WTC11 (cell line): ENCODE measurements at regions not wholly inside any gene's neighbourhood (a gene's known extent, or its start where the extent isn't known, plus 50 kb on each side); places are given as distances from the start of the nearest gene placed in this dataset.

Experiments used
- ATAC-seq: fragments of 200-7000 bp; cut with Tn5 transposase; 2 replicates; pipeline ENCODE4 v1.10.0; 2021; ENCODE audit warnings: mild to moderate bottlenecking, moderate library complexity
- CTCF ChIA-PET: fragments of 300-600 bp; sonication (Branson Sonifier 250); formaldehyde crosslinking; loops from one replicate; lab custom pipeline; 2021; ENCODE audit warnings: antibody characterized with exemption; lab: Charles Lee
- POLR2A ChIA-PET: fragments of 350-600 bp; sonication (Branson Sonifier 250); formaldehyde crosslinking; loops from one replicate; lab custom pipeline; 2021; ENCODE audit warnings: antibody characterized with exemption; lab: Charles Lee
- DNase-seq: peaks from one replicate; pipeline ENCODE4 v3.0.0; 2021; ENCODE audit warnings: low spot score
- H3K27ac Mint-ChIP-seq: 2 replicates; pipeline ENCODE4 v1.8.0; 2021; ENCODE audit warnings: mixed read lengths
- H3K27me3 Mint-ChIP-seq: 2 replicates; pipeline ENCODE4 v1.8.0; 2021; ENCODE audit warnings: low read depth, mild to moderate bottlenecking, moderate library complexity, mixed read lengths
- H3K36me3 Mint-ChIP-seq: 2 replicates; pipeline ENCODE4 v1.8.0; 2021; ENCODE audit warnings: mixed read lengths
- H3K4me1 Mint-ChIP-seq: 2 replicates; pipeline ENCODE4 v1.8.0; 2022; ENCODE audit warnings: mixed read lengths
- H3K4me3 Mint-ChIP-seq: 2 replicates; pipeline ENCODE4 v1.8.0; 2021; ENCODE audit warnings: mild to moderate bottlenecking, moderate library complexity, mixed read lengths
- H3K9me3 Mint-ChIP-seq: 2 replicates; pipeline ENCODE4 v1.8.0; 2021; ENCODE audit warnings: mixed read lengths
- FOXJ3 ChIP-seq: sonication (generic); formaldehyde crosslinking; IDR thresholded peaks from 2 replicates; pipeline ENCODE4 v1.9.0; 2021; ENCODE audit warnings: missing genetic modification reagents, mild to moderate bottlenecking, borderline replicate concordance
- MAX ChIP-seq: sonication (generic); formaldehyde crosslinking; IDR thresholded peaks from 2 replicates; pipeline ENCODE4 v1.8.0; 2022; ENCODE audit warnings: mild to moderate bottlenecking, missing genetic modification reagents
- NR3C1 ChIP-seq: sonication (generic); formaldehyde crosslinking; conservative IDR thresholded peaks from 2 replicates; pipeline ENCODE4 v1.8.1; 2023; ENCODE audit warnings: low read depth, mild to moderate bottlenecking, missing genetic modification reagents
- PRDM15 ChIP-seq: sonication (generic); formaldehyde crosslinking; IDR thresholded peaks from 2 replicates; pipeline ENCODE4 v1.8.0; 2022; ENCODE audit warnings: missing genetic modification reagents
- TEAD4 ChIP-seq: sonication (generic); formaldehyde crosslinking; IDR thresholded peaks from 2 replicates; pipeline ENCODE4 v1.8.0; 2022; ENCODE audit warnings: mild to moderate bottlenecking, missing genetic modification reagents
- TP53 ChIP-seq: sonication (generic); formaldehyde crosslinking; IDR thresholded peaks from 2 replicates; pipeline ENCODE4 v1.8.1; 2023; ENCODE audit warnings: mild to moderate bottlenecking, missing genetic modification reagents
- ZNF138 ChIP-seq: sonication (generic); formaldehyde crosslinking; conservative IDR thresholded peaks from 2 replicates; pipeline ENCODE4 v1.8.1; 2022; ENCODE audit warnings: mild to moderate bottlenecking, moderate library complexity, missing genetic modification reagents
- ZNF317 ChIP-seq: sonication (generic); formaldehyde crosslinking; IDR thresholded peaks from 2 replicates; pipeline ENCODE4 v1.8.1; 2023; ENCODE audit warnings: low read depth, mild to moderate bottlenecking, moderate library complexity, missing genetic modification reagents, borderline replicate concordance
- ZNF532 ChIP-seq: fragments of 250-450 bp; sonication (Bioruptor Pico); IDR thresholded peaks from 2 replicates; pipeline ENCODE4 v1.9.0; 2021; ENCODE audit warnings: mild to moderate bottlenecking, borderline replicate concordance
- TF ChIP-seq, protein P1 (sequence below): sonication (generic); formaldehyde crosslinking; IDR thresholded peaks from 2 replicates; pipeline ENCODE4 v1.8.1; 2023; ENCODE audit warnings: mild to moderate bottlenecking, missing genetic modification reagents, borderline replicate concordance
- TF ChIP-seq, protein P2 (sequence below): sonication (generic); formaldehyde crosslinking; IDR thresholded peaks from 2 replicates; pipeline ENCODE4 v1.8.1; 2022; ENCODE audit warnings: missing genetic modification reagents, borderline replicate concordance
- TF ChIP-seq, protein P3 (sequence below): sonication (generic); formaldehyde crosslinking; IDR thresholded peaks from 2 replicates; pipeline ENCODE4 v1.8.1; 2023; ENCODE audit warnings: mild to moderate bottlenecking, missing genetic modification reagents

DNA sequence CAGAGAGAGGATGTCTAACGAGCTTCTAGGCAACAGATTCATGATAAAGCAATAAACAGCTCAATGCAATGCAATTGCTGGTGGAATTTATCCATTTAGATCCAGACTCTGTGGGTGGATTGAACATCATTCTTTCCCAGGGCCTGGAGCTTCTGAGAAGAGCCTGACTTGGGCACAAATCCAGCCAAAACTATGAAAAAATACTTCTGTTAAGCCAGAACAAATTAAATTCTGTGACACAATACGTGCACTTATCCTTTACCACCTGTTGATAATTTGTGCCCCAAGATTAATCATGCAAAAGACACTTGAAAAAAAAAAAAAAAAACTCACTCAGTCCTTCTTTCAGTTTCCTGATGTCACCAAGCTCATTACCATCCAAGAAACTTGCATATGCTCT lies 446.0 kb upstream of the DCN start (continued):
- TF ChIP-seq, protein P1, sequence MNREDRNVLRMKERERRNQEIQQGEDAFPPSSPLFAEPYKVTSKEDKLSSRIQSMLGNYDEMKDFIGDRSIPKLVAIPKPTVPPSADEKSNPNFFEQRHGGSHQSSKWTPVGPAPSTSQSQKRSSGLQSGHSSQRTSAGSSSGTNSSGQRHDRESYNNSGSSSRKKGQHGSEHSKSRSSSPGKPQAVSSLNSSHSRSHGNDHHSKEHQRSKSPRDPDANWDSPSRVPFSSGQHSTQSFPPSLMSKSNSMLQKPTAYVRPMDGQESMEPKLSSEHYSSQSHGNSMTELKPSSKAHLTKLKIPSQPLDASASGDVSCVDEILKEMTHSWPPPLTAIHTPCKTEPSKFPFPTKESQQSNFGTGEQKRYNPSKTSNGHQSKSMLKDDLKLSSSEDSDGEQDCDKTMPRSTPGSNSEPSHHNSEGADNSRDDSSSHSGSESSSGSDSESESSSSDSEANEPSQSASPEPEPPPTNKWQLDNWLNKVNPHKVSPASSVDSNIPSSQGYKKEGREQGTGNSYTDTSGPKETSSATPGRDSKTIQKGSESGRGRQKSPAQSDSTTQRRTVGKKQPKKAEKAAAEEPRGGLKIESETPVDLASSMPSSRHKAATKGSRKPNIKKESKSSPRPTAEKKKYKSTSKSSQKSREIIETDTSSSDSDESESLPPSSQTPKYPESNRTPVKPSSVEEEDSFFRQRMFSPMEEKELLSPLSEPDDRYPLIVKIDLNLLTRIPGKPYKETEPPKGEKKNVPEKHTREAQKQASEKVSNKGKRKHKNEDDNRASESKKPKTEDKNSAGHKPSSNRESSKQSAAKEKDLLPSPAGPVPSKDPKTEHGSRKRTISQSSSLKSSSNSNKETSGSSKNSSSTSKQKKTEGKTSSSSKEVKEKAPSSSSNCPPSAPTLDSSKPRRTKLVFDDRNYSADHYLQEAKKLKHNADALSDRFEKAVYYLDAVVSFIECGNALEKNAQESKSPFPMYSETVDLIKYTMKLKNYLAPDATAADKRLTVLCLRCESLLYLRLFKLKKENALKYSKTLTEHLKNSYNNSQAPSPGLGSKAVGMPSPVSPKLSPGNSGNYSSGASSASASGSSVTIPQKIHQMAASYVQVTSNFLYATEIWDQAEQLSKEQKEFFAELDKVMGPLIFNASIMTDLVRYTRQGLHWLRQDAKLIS (CRISPR knock-in tag) = no peak
- TF ChIP-seq NR3C1 (CRISPR knock-in tag) = no peak
- TF ChIP-seq TEAD4 (CRISPR knock-in tag) = no peak
- TF ChIP-seq MAX (CRISPR knock-in tag) = no peak
- TF ChIP-seq ZNF317 (CRISPR knock-in tag) = no peak
- TF ChIP-seq, protein P2, sequence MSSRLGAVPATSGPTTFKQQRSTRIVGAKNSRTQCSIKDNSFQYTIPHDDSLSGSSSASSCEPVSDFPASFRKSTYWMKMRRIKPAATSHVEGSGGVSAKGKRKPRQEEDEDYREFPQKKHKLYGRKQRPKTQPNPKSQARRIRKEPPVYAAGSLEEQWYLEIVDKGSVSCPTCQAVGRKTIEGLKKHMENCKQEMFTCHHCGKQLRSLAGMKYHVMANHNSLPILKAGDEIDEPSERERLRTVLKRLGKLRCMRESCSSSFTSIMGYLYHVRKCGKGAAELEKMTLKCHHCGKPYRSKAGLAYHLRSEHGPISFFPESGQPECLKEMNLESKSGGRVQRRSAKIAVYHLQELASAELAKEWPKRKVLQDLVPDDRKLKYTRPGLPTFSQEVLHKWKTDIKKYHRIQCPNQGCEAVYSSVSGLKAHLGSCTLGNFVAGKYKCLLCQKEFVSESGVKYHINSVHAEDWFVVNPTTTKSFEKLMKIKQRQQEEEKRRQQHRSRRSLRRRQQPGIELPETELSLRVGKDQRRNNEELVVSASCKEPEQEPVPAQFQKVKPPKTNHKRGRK (CRISPR knock-in tag) = no peak
- no peak for TF ChIP-seq ZNF532 (CRISPR knock-in tag)
- no peak for TF ChIP-seq FOXJ3 (CRISPR knock-in tag)
- TF ChIP-seq TP53 (CRISPR knock-in tag) = no peak

- no peaks in the 10 kb centered on the region for H3K4me1 Mint-ChIP-seq
- H3K27me3 Mint-ChIP-seq = no peaks in the 10 kb centered on the region
- peaks cover 9% of the 10 kb centered on the region for H3K36me3 Mint-ChIP-seq
- H3K27ac Mint-ChIP-seq = no peak overlapping the region
- DNase-seq = no peak
- H3K4me3 Mint-ChIP-seq = no peak overlapping the region
- no peak for ATAC-seq
- POLR2A ChIA-PET = no interaction called here
- CTCF ChIA-PET = no interaction called here
- peaks cover 33% of the 10 kb centered on the region for H3K9me3 Mint-ChIP-seq
- TF ChIP-seq PRDM15 (CRISPR knock-in tag) (no peak), ZNF138 (CRISPR knock-in tag) (no peak)
- TF ChIP-seq, protein P3, sequence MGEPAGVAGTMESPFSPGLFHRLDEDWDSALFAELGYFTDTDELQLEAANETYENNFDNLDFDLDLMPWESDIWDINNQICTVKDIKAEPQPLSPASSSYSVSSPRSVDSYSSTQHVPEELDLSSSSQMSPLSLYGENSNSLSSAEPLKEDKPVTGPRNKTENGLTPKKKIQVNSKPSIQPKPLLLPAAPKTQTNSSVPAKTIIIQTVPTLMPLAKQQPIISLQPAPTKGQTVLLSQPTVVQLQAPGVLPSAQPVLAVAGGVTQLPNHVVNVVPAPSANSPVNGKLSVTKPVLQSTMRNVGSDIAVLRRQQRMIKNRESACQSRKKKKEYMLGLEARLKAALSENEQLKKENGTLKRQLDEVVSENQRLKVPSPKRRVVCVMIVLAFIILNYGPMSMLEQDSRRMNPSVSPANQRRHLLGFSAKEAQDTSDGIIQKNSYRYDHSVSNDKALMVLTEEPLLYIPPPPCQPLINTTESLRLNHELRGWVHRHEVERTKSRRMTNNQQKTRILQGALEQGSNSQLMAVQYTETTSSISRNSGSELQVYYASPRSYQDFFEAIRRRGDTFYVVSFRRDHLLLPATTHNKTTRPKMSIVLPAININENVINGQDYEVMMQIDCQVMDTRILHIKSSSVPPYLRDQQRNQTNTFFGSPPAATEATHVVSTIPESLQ (CRISPR knock-in tag) = no peak
Measured at GRCh38 chr12:91627225-91627624, 444.6 kb upstream of the DCN start.
